ENCODE measurements at regions not wholly inside any gene's neighbourhood (a gene's known extent, or its start where the extent isn't known, plus 50 kb on each side); places are given as distances from the start of the nearest gene placed in this dataset.

DNA sequence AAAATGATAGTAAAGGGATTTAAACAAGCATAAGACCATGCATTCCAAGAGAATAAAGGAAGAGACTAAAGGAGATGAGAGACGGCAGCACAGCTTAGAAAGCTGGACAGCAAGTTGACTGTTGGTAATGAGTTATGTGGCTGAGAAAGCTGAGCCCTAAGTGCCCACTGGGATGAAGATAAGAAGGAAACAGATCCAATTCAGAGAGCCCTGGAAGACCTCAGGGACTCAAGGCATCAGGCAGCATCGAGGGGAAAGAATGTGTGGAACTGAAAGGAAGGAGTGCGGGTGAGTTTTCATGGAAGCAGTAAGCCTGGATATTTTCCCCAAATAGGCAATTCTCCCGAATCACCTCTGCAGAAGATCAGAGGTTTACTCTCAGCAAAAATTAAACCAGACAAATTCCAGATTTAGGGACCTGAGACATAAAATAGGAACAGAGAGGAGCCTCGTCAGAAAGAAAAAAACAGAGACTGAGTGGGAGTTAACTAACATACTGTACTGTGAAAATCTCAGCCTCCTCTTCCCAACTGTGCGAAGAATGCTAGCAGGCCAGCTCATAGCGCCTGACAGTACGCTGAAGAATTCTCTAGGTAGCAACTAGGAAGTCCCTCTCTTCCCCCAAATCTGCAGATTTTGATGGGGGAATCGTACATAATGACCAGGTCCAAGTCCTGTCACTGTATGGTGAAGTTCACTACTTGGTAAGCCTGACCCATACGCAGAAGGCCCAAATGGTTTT is 187.7 kb upstream of the TAPT1 start:
- H3K4me3 ChIP-seq (replicated peaks in 1 of 3; ENCODE audit: insufficient read depth in 1 of 3, low read depth in 1 of 3, low read length in 3 of 3), result no peak overlapping the region
- ChIA-PET POLR2A (no interaction called here), CTCF (no interaction called here)
- dilution Hi-C loops (cut with MboI; ENCODE audit: extremely low pct_ligation_motif_present, low sequenced_read_pairs), result no loop called here
- no peaks in the 10 kb centered on the region for H3K9me3 ChIP-seq (replicated peaks; ENCODE audit: control insufficient read depth, insufficient read depth, low read length)
- no peak for DNase-seq (ENCODE audit: low read depth, low spot score)
- no peak overlapping the region for H2AFZ ChIP-seq (ENCODE audit: low read depth, low read length)
- H3K36me3 ChIP-seq (ENCODE audit: control insufficient read depth in 2 of 2, extremely low read depth in 1 of 2, insufficient read depth in 2 of 2, low read length in 2 of 2), result no peaks in the 10 kb centered on the region
- no peaks in the 10 kb centered on the region for H3K79me2 ChIP-seq (ENCODE audit: control insufficient read depth, insufficient read depth, low read length)
- peaks cover 0 to 3% of the 10 kb centered on the region in 2 experiments for H3K27me3 ChIP-seq (ENCODE audit: control insufficient read depth in 2 of 2, insufficient read depth in 2 of 2, low read length in 2 of 2)
- peaks cover 11% of the 10 kb centered on the region for H3K4me1 ChIP-seq (ENCODE audit: control insufficient read depth, extremely low read depth, insufficient read depth, low read length)
- H3K27ac ChIP-seq (ENCODE audit: insufficient read depth, low read depth, low read length), result no peak overlapping the region
- H3K4me2 ChIP-seq (ENCODE audit: insufficient read depth, low read length), result no peak overlapping the region
- BruUV-seq (replicated peaks), result no TSS peak
- no peak for FAIRE-seq
- TF ChIP-seq MYC (IDR thresholded peaks at IDR 0.05; ENCODE audit: low read depth, low read length) (no peak), FOS (IDR thresholded peaks at IDR 0.05; ENCODE audit: borderline replicate concordance, insufficient read depth, low read length) (no peak), POLR2A (IDR thresholded peaks at IDR 0.05; ENCODE audit: low read depth, low read length) (no peak), CTCF (IDR thresholded peaks at IDR 0.05; ENCODE audit: extremely low read depth in 1 of 2, insufficient read depth in 1 of 2, low read depth in 1 of 2, low read length in 2 of 2) (no peak), GATA2 (IDR thresholded peaks at IDR 0.05; ENCODE audit: insufficient read depth, insufficient read length, low read depth, low read length) (no peak), JUN (IDR thresholded peaks at IDR 0.05; ENCODE audit: borderline replicate concordance, insufficient read depth, insufficient read length, low read depth) (no peak)
- no peak overlapping the region for H3K9ac ChIP-seq (replicated peaks; ENCODE audit: extremely low read depth, insufficient read depth, low read length)
- H3K9me1 ChIP-seq (replicated peaks; ENCODE audit: control insufficient read depth, extremely low read depth, insufficient read depth, low read length), result no peaks in the 10 kb centered on the region
- intact Hi-C loops (cut with micrococcal nuclease), result loop anchor here (5.0 kb wide), 1 partner anchor 652 kb away; no protein-coding TSS in a partner anchor
- H4K20me1 ChIP-seq (replicated peaks; ENCODE audit: control insufficient read depth, extremely low read depth, insufficient read depth, low read length), result no peaks in the 10 kb centered on the region

Data from endothelial cell of umbilical vein (primary cell).